B cell (primary cell): ENCODE measurements at regions not wholly inside any gene's neighbourhood (a gene's known extent, or its start where the extent isn't known, plus 50 kb on each side); places are given as distances from the start of the nearest gene placed in this dataset.

Experiments used
- ATAC-seq: fragments of 200-7000 bp; cut with Tn5 transposase; one replicate; pipeline ENCODE4 v1.10.0; 2021; ENCODE audit warnings: low read depth, mild to moderate bottlenecking, moderate number of reproducible peaks, moderate library complexity
- CTCF ChIA-PET: fragments of 350-600 bp; sonication (Branson Sonifier 250); formaldehyde crosslinking; loops from one replicate; lab custom pipeline; 2021; ENCODE audit warnings: antibody characterized with exemption, inconsistent platforms; lab: Charles Lee
- POLR2A ChIA-PET: fragments of 350-600 bp; sonication (Branson Sonifier 250); formaldehyde crosslinking; loops from one replicate; lab custom pipeline; 2021; ENCODE audit warnings: antibody characterized with exemption; lab: Charles Lee
- DNase-seq: peaks from one replicate; pipeline ENCODE4 v3.0.0; 2013
- H2AFZ ChIP-seq: 2 replicates; pipeline ENCODE4 v1.6.1; 2012; ENCODE audit warnings: mild to moderate bottlenecking, low read depth, low read length; ENCODE audit not compliant: insufficient read depth, poor library complexity, severe bottlenecking
- H3K27ac ChIP-seq, 2 donors: 1 replicate in 1 of 2; 2 replicates in 1 of 2; pipeline ENCODE4 v1.5.1; 2012 to 2013; ENCODE audit warnings: low read length in 2 of 2, mild to moderate bottlenecking in 2 of 2, moderate library complexity in 1 of 2
- H3K27me3 ChIP-seq, 4 experiments: fragments of 200-600 bp in 1 of 4; sonication (generic) in 1 of 4; replicated peaks in 1 of 4; 1 replicate in 2 of 4; 2 replicates in 2 of 4; pipeline versions ENCODE4 v1.6.1 to v1.7.0; 2013 to 2016; ENCODE audit warnings: low read length in 3 of 4, mild to moderate bottlenecking in 2 of 4, mixed read lengths in 1 of 4, moderate library complexity in 1 of 4; ENCODE audit not compliant: insufficient read depth in 4 of 4, control insufficient read depth in 3 of 4; ENCODE audit errors: control extremely low read depth in 1 of 4
- H3K36me3 ChIP-seq, 2 experiments: replicated peaks in 1 of 2; 1 replicate in 1 of 2; 2 replicates in 1 of 2; pipeline versions ENCODE4 v1.6.1 to v1.7.1; 2013; ENCODE audit warnings: low read length in 1 of 2; ENCODE audit not compliant: insufficient read depth in 2 of 2, control insufficient read depth in 1 of 2; ENCODE audit errors: control extremely low read depth in 1 of 2, extremely low read depth in 1 of 2
- H3K4me1 ChIP-seq, 2 donors: fragments of 200-600 bp in 1 of 2; sonication (generic) in 1 of 2; 1 replicate in 1 of 2; 2 replicates in 1 of 2; pipeline versions ENCODE4 v1.5.1 to v1.6.1; 2013 to 2017; ENCODE audit warnings: low read length in 2 of 2; ENCODE audit not compliant: control insufficient read depth in 2 of 2, insufficient read depth in 2 of 2
- H3K4me2 ChIP-seq: replicated peaks from 2 replicates; pipeline ENCODE3; 2012; ENCODE audit warnings: mild to moderate bottlenecking, low read depth, low read length; ENCODE audit not compliant: poor library complexity, severe bottlenecking
- H3K4me3 ChIP-seq, 5 experiments: fragments of 200-600 bp in 1 of 5; sonication (generic) in 1 of 5; 1 replicate in 3 of 5; 2 replicates in 2 of 5; pipeline versions ENCODE4 v1.5.1 to v1.7.0; 2011 to 2016; ENCODE audit warnings: low read length in 4 of 5, mild to moderate bottlenecking in 4 of 5, low read depth in 2 of 5, control low read depth in 1 of 5, moderate library complexity in 1 of 5; ENCODE audit not compliant: insufficient read depth in 1 of 5; ENCODE audit errors: control extremely low read depth in 1 of 5, extremely low read depth in 1 of 5
- H3K79me2 ChIP-seq: fragments of 200-600 bp; sonication (generic); one replicate; pipeline ENCODE4 v1.6.0; 2016; ENCODE audit warnings: low read length; ENCODE audit not compliant: control insufficient read depth, insufficient read depth
- H3K9ac ChIP-seq: fragments of 200-600 bp; sonication (generic); 2 replicates; pipeline ENCODE4 v1.6.1; 2017; ENCODE audit warnings: mild to moderate bottlenecking, low read length, moderate library complexity
- H3K9me3 ChIP-seq, 3 donors: one replicate each; pipeline versions ENCODE4 v1.6.1 to v1.7.1; 2013; ENCODE audit warnings: low read length in 2 of 3; ENCODE audit not compliant: control insufficient read depth in 2 of 3, insufficient read depth in 1 of 3; ENCODE audit errors: control extremely low read depth in 1 of 3
- H4K20me1 ChIP-seq: 2 replicates; pipeline ENCODE4 v1.6.0; 2012; ENCODE audit warnings: mild to moderate bottlenecking, low read length; ENCODE audit not compliant: insufficient read depth, control insufficient read depth, poor library complexity, severe bottlenecking
- H3K27ac Mint-ChIP-seq: one replicate; pipeline ENCODE4 v1.8.0; 2021; ENCODE audit warnings: mixed read lengths
- H3K27me3 Mint-ChIP-seq: one replicate; pipeline ENCODE4 v1.8.0; 2021; ENCODE audit warnings: mixed read lengths
- H3K4me1 Mint-ChIP-seq: one replicate; pipeline ENCODE4 v1.8.0; 2021; ENCODE audit warnings: mixed read lengths
- H3K4me3 Mint-ChIP-seq: one replicate; pipeline ENCODE4 v1.8.0; 2021; ENCODE audit warnings: mixed read lengths
- H3K9me3 Mint-ChIP-seq: one replicate; pipeline ENCODE4 v1.8.0; 2022; ENCODE audit warnings: mixed read lengths; ENCODE audit not compliant: insufficient read depth
- EZH2 ChIP-seq: IDR thresholded peaks from 2 replicates; pipeline ENCODE4 v1.6.1; 2012; ENCODE audit warnings: borderline replicate concordance, low read depth, mild to moderate bottlenecking, moderate library complexity, low read length; ENCODE audit not compliant: insufficient read depth, poor library complexity, severe bottlenecking
- WGBS: methylation state at CpG from one replicate; pipeline ENCODE4 v1.1.5; 2013; ENCODE audit warnings: missing lambda C conversion rate; ENCODE audit not compliant: insufficient coverage; 5-methylcytosine and 5-hydroxymethylcytosine counted together
- intact Hi-C: fragments of 100-400 bp; cut with micrococcal nuclease; formaldehyde crosslinking; loops from one replicate; pipeline ENCODE4 v1.10.0; 2022
- TF ChIP-seq, protein P1 (sequence below): fragments of 200-600 bp; IDR thresholded peaks from one replicate; pipeline ENCODE4 v1.8.0; 2022; ENCODE audit warnings: antibody characterized with exemption, mild to moderate bottlenecking

DNA sequence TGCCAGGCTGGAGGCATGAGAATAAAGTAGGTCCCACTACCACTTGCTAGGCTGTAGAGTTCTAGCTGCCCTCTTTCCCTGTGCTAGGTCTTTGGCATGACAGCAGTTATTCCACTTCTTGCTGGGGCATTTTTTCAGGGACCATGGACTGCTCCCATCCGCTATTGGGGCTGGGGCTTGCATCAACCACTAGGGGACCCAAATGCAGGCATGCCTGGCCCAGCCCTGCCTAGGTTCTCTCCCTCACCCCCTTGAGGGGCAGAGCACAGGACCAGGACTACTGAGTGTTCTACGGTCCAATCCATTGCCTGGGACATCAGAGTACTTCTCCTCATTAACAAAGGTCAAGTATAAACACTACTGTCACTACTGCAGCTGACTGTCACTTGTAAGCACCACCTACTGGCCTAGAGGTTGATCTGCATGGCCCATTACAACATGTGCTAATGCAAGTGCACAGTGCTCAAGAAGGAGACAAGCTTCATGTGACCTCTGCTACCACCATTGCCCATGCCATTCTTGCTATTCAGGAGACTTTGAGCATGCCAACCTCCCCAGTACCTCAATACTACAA lies 270.5 kb downstream of the MBNL1 start:
- H2AFZ ChIP-seq = no peak overlapping the region
- Mint-ChIP-seq H3K27me3 (peaks cover 4% of the 10 kb centered on the region), H3K27ac (no peak overlapping the region), H3K4me3 (no peak overlapping the region), H3K9me3 (peaks cover 8% of the 10 kb centered on the region), H3K4me1 (peaks cover 3% of the 10 kb centered on the region)
- no peaks in the 10 kb centered on the region for H3K4me1 ChIP-seq
- H3K36me3 ChIP-seq = no peaks in the 10 kb centered on the region
- H3K79me2 ChIP-seq = no peaks in the 10 kb centered on the region
- no peaks in the 10 kb centered on the region for H4K20me1 ChIP-seq
- peaks cover 0 to 20% (median 10%) of the 10 kb centered on the region in 3 donors for H3K9me3 ChIP-seq
- H3K9ac ChIP-seq = no peak overlapping the region
- intact Hi-C loops = no loop called here
- ATAC-seq (no peak), DNase-seq (no peak)
- no peak overlapping the region for H3K27ac ChIP-seq
- WGBS = 100% methylated on average over 1 of the region's 2 CpGs
- H3K4me3 ChIP-seq = no peak overlapping the region
- TF ChIP-seq, protein P1, sequence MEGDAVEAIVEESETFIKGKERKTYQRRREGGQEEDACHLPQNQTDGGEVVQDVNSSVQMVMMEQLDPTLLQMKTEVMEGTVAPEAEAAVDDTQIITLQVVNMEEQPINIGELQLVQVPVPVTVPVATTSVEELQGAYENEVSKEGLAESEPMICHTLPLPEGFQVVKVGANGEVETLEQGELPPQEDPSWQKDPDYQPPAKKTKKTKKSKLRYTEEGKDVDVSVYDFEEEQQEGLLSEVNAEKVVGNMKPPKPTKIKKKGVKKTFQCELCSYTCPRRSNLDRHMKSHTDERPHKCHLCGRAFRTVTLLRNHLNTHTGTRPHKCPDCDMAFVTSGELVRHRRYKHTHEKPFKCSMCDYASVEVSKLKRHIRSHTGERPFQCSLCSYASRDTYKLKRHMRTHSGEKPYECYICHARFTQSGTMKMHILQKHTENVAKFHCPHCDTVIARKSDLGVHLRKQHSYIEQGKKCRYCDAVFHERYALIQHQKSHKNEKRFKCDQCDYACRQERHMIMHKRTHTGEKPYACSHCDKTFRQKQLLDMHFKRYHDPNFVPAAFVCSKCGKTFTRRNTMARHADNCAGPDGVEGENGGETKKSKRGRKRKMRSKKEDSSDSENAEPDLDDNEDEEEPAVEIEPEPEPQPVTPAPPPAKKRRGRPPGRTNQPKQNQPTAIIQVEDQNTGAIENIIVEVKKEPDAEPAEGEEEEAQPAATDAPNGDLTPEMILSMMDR = no peak
- no peak for TF ChIP-seq EZH2
- CTCF ChIA-PET = interaction anchor here (1.1 kb wide), 1 partner anchor 23 kb away, joined by 3 read pairs; no protein-coding TSS in a partner anchor
- H3K4me2 ChIP-seq = no peak overlapping the region
- peaks cover 0 to 3% (median 1%) of the 10 kb centered on the region in 4 experiments for H3K27me3 ChIP-seq
- POLR2A ChIA-PET = no interaction called here

DNA sequence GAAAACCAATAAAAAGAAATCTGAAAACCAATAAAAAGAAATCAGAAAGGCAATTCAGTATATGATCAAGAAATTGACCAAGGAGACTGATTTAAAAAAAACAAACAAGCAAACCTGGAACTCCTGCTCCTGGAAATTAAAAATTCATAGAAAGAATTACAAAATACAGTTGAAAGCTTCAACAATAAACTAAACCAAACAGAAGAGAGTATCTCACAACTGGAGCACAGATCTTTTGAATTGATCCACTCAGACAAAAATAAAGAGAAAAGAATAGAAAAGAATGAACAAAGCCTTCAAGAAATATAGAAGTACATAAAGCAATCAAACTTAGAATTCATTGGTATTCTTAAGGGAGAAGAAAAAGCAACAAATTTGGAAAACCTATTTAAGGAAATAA lies 271.4 kb downstream of the MBNL1 start:
- Histone ChIP-seq H4K20me1 (no peaks in the 10 kb centered on the region), H3K79me2 (no peaks in the 10 kb centered on the region), H3K4me1 (no peaks in the 10 kb centered on the region), H3K36me3 (no peaks in the 10 kb centered on the region), H3K27ac (no peak overlapping the region), H3K9ac (no peak overlapping the region), H3K9me3 (peaks cover 0 to 20% (median 10%) of the 10 kb centered on the region in 3 donors), H2AFZ (no peak overlapping the region), H3K4me3 (no peak overlapping the region), H3K4me2 (no peak overlapping the region), H3K27me3 (peaks cover 0 to 3% (median 1%) of the 10 kb centered on the region in 4 experiments)
- Mint-ChIP-seq H3K4me3 (no peak overlapping the region), H3K9me3 (peaks cover 4% of the 10 kb centered on the region), H3K27ac (no peak overlapping the region), H3K27me3 (peaks cover 7% of the 10 kb centered on the region), H3K4me1 (peaks cover 3% of the 10 kb centered on the region)
- POLR2A ChIA-PET = no interaction called here
- intact Hi-C loops = no loop called here
- ATAC-seq (no peak), DNase-seq (no peak)
- TF ChIP-seq, protein P1 = no peak
- no peak for TF ChIP-seq EZH2
- CTCF ChIA-PET = no interaction called here
